Endothelial cell (in vitro differentiated cells): ENCODE measurements at regions not wholly inside any gene's neighbourhood (a gene's known extent, or its start where the extent isn't known, plus 50 kb on each side); places are given as distances from the start of the nearest gene placed in this dataset.

ENCODE experiments used
- DNase-seq: peaks from one replicate; pipeline ENCODE4 v3.0.0; 2021; ENCODE audit warnings: low spot score
- H3K27ac Mint-ChIP-seq: one replicate; pipeline ENCODE4 v1.8.0; 2021; ENCODE audit warnings: mixed read lengths, inconsistent platforms; ENCODE audit not compliant: unreplicated experiment
- H3K27me3 Mint-ChIP-seq: one replicate; pipeline ENCODE4 v1.8.0; 2021; ENCODE audit warnings: mild to moderate bottlenecking, moderate library complexity, mixed read lengths, inconsistent platforms; ENCODE audit not compliant: unreplicated experiment
- H3K36me3 Mint-ChIP-seq: one replicate; pipeline ENCODE4 v1.8.0; 2021; ENCODE audit warnings: mild to moderate bottlenecking, low read depth, mixed read lengths, inconsistent platforms; ENCODE audit not compliant: unreplicated experiment
- H3K4me1 Mint-ChIP-seq: one replicate; pipeline ENCODE4 v1.8.0; 2021; ENCODE audit warnings: mild to moderate bottlenecking, mixed read lengths, inconsistent platforms; ENCODE audit not compliant: unreplicated experiment
- H3K4me3 Mint-ChIP-seq: one replicate; pipeline ENCODE4 v1.8.0; 2021; ENCODE audit warnings: mild to moderate bottlenecking, mixed read lengths, inconsistent platforms; ENCODE audit not compliant: unreplicated experiment
- H3K9me3 Mint-ChIP-seq: one replicate; pipeline ENCODE4 v1.8.0; 2021; ENCODE audit warnings: mixed read lengths, inconsistent platforms; ENCODE audit not compliant: unreplicated experiment
- TF ChIP-seq, protein P1 (sequence below): fragments of 200-600 bp; sonication (generic); IDR thresholded peaks from one replicate; pipeline ENCODE4 v1.5.0; 2021; ENCODE audit warnings: antibody characterized with exemption; ENCODE audit not compliant: unreplicated experiment

- Mint-ChIP-seq H3K4me3 (no peak overlapping the region), H3K4me1 (peaks cover 31% of the 10 kb centered on the region), H3K9me3 (no peaks in the 10 kb centered on the region), H3K27ac (peak overlapping the region; percentile 48), H3K27me3 (peaks cover 4% of the 10 kb centered on the region), H3K36me3 (no peaks in the 10 kb centered on the region)
- TF ChIP-seq, protein P1, sequence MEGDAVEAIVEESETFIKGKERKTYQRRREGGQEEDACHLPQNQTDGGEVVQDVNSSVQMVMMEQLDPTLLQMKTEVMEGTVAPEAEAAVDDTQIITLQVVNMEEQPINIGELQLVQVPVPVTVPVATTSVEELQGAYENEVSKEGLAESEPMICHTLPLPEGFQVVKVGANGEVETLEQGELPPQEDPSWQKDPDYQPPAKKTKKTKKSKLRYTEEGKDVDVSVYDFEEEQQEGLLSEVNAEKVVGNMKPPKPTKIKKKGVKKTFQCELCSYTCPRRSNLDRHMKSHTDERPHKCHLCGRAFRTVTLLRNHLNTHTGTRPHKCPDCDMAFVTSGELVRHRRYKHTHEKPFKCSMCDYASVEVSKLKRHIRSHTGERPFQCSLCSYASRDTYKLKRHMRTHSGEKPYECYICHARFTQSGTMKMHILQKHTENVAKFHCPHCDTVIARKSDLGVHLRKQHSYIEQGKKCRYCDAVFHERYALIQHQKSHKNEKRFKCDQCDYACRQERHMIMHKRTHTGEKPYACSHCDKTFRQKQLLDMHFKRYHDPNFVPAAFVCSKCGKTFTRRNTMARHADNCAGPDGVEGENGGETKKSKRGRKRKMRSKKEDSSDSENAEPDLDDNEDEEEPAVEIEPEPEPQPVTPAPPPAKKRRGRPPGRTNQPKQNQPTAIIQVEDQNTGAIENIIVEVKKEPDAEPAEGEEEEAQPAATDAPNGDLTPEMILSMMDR = no peak
- DNase-seq = no peak
These were observed 238.1 kb downstream of the GAS1 start for GRCh38 chr9:86708918-86709835.

GRCh38 chr9:86707932-86708510, 239.3 kb downstream of the GAS1 start:
- TF ChIP-seq, protein P1 = no peak
- H3K36me3 Mint-ChIP-seq = no peaks in the 10 kb centered on the region
- peaks cover 31% of the 10 kb centered on the region for H3K4me1 Mint-ChIP-seq
- no peaks in the 10 kb centered on the region for H3K9me3 Mint-ChIP-seq
- no peak overlapping the region for H3K4me3 Mint-ChIP-seq
- no peak for DNase-seq
- H3K27ac Mint-ChIP-seq = no peak overlapping the region
- H3K27me3 Mint-ChIP-seq = peaks cover 4% of the 10 kb centered on the region

- peaks cover 4% of the 10 kb centered on the region for H3K27me3 Mint-ChIP-seq
- H3K4me1 Mint-ChIP-seq = peaks cover 31% of the 10 kb centered on the region
These were observed 240.9 kb downstream of the GAS1 start for GRCh38 chr9:86706391-86706790.

DNA sequence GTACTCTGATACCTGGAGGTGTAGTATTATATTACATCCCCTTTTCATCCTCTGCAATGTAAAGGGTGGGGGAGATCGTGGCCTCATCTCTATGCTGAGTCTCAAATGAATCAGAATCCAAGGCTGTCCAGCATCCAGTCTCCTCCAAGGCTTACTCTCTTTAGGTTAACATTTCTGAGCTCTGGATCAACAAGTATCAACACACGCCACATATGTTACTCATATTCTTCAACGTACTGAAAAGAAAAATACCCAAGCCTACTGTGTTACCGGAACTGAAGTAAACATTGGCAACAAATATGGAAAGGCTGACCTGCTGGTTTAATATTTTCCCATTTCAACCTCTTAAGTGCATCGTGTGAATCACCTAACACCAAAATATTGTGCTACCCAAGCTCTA, 241.8 kb downstream of the GAS1 start:
- Mint-ChIP-seq H3K4me3 (no peak overlapping the region), H3K9me3 (no peaks in the 10 kb centered on the region), H3K36me3 (no peaks in the 10 kb centered on the region), H3K27me3 (peaks cover 4% of the 10 kb centered on the region), H3K27ac (no peak overlapping the region), H3K4me1 (peaks cover 31% of the 10 kb centered on the region)
- DNase-seq = no peak
- TF ChIP-seq, protein P1 = no peak

More at GRCh38 chr9:86706391-86706790, 240.9 kb downstream of the GAS1 start:
- no peak for DNase-seq
- peak overlapping the region; percentile 33 for H3K27ac Mint-ChIP-seq
- H3K36me3 Mint-ChIP-seq = no peaks in the 10 kb centered on the region
- no peak overlapping the region for H3K4me3 Mint-ChIP-seq
- no peaks in the 10 kb centered on the region for H3K9me3 Mint-ChIP-seq
- TF ChIP-seq, protein P1 = no peak

- DNase-seq = no peak
- H3K27me3 Mint-ChIP-seq = peaks cover 4% of the 10 kb centered on the region
- no peaks in the 10 kb centered on the region for H3K36me3 Mint-ChIP-seq
These were observed 244.0 kb downstream of the GAS1 start for GRCh38 chr9:86703346-86703745.

More at GRCh38 chr9:86703346-86703745, 244.0 kb downstream of the GAS1 start:
- TF ChIP-seq, protein P1 = no peak
- H3K9me3 Mint-ChIP-seq = no peaks in the 10 kb centered on the region
- H3K27ac Mint-ChIP-seq = no peak overlapping the region
- H3K4me1 Mint-ChIP-seq = peaks cover 19% of the 10 kb centered on the region
- no peak overlapping the region for H3K4me3 Mint-ChIP-seq
